ENCODE measurements at regions not wholly inside any gene's neighbourhood (a gene's known extent, or its start where the extent isn't known, plus 50 kb on each side); places are given as distances from the start of the nearest gene placed in this dataset.

DNA sequence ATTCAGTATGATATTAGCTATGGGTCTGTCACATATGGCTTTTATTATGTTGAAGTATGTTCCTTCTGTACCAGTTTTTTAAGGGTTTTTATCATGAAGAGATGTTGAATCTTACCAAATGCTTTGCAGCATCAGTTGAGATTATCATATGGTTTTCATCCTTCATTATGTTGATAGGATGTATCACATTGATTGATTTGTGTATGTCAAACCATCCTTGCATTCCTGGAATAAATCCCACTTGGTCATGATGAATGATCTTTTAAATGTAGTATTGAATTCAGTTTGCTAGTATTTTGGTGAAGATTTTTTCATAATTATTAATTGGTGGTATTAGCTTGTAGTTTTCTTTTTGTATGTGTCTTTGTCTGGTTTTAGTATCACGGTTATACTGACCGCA is 185.9 kb downstream of the MBL2 start:
- no peak for TF ChIP-seq EZH2 (IDR thresholded peaks at IDR 0.05; ENCODE audit: borderline replicate concordance, low read length)
- TF ChIP-seq, protein P1, sequence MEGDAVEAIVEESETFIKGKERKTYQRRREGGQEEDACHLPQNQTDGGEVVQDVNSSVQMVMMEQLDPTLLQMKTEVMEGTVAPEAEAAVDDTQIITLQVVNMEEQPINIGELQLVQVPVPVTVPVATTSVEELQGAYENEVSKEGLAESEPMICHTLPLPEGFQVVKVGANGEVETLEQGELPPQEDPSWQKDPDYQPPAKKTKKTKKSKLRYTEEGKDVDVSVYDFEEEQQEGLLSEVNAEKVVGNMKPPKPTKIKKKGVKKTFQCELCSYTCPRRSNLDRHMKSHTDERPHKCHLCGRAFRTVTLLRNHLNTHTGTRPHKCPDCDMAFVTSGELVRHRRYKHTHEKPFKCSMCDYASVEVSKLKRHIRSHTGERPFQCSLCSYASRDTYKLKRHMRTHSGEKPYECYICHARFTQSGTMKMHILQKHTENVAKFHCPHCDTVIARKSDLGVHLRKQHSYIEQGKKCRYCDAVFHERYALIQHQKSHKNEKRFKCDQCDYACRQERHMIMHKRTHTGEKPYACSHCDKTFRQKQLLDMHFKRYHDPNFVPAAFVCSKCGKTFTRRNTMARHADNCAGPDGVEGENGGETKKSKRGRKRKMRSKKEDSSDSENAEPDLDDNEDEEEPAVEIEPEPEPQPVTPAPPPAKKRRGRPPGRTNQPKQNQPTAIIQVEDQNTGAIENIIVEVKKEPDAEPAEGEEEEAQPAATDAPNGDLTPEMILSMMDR (conservative IDR thresholded peaks at IDR 0.05 in 1 of 2, IDR thresholded peaks at IDR 0.05 in 1 of 2; ENCODE audit: extremely low read depth in 1 of 2, insufficient read depth in 1 of 2, low read depth in 1 of 2, low read length in 2 of 2) = no peak
